Sigmoid colon (tissue), 6 donors: ENCODE measurements at regions not wholly inside any gene's neighbourhood (a gene's known extent, or its start where the extent isn't known, plus 50 kb on each side); places are given as distances from the start of the nearest gene placed in this dataset.

Source experiments
- DNase-seq: peaks from one replicate; pipeline ENCODE4 v3.0.0-alpha.2; 2019
- H3K27ac ChIP-seq, 4 donors: fragments of 200-600 bp; sonication (generic); one replicate each; pipeline ENCODE4 v1.5.1; 2016 to 2019; ENCODE audit warnings: mild to moderate bottlenecking in 1 of 4
- H3K27me3 ChIP-seq, 3 donors: fragments of 200-600 bp; sonication (generic); one replicate each; pipeline ENCODE4 v1.5.1; 2019; ENCODE audit warnings: mild to moderate bottlenecking in 1 of 3
- H3K36me3 ChIP-seq, 4 donors: fragments of 200-600 bp; sonication (generic); one replicate each; pipeline ENCODE4 v1.5.1; 2016 to 2019
- H3K4me1 ChIP-seq, 4 donors: fragments of 200-600 bp; sonication (generic); one replicate each; pipeline ENCODE4 v1.5.1; 2017 to 2019
- H3K4me3 ChIP-seq, 4 donors: fragments of 200-600 bp; sonication (generic); one replicate each; pipeline ENCODE4 v1.5.1; 2017 to 2019; ENCODE audit warnings: mild to moderate bottlenecking in 2 of 4, moderate library complexity in 1 of 4
- H3K9me3 ChIP-seq, 4 donors: fragments of 200-600 bp in 3 of 4; sonication (generic) in 3 of 4; one replicate each; pipeline versions ENCODE4 v1.5.1 to v1.6.1; 2013 to 2019
- CTCF ChIP-seq, 4 experiments: fragments of 450-650 bp in 3 of 4; fragments of 200-600 bp in 1 of 4; IDR thresholded peaks; one replicate each; pipeline ENCODE4 v1.5.1; 2016 to 2019; ENCODE audit warnings: antibody characterized with exemption in 4 of 4, mild to moderate bottlenecking in 3 of 4, moderate library complexity in 2 of 4
- EP300 ChIP-seq, 4 donors: sonication (generic); formaldehyde crosslinking; IDR thresholded peaks; one replicate each; pipeline ENCODE4 v1.6.1; 2017; ENCODE audit warnings: antibody characterized with exemption in 4 of 4
- POLR2A ChIP-seq, 2 donors: fragments of 450-650 bp; IDR thresholded peaks; one replicate each; pipeline ENCODE4 v1.6.1; 2016; ENCODE audit warnings: antibody characterized with exemption in 2 of 2, mild to moderate bottlenecking in 2 of 2, moderate library complexity in 2 of 2
- POLR2AphosphoS5 ChIP-seq, 4 donors: sonication (generic); formaldehyde crosslinking; IDR thresholded peaks; one replicate each; pipeline ENCODE4 v1.6.1; 2017; ENCODE audit warnings: antibody characterized with exemption in 4 of 4
- whole genome bisulfite sequencing, 2 donors: extraction: QIAGEN DNeasy Blood & Tissue Kit; methylation state at CpG; one replicate each; pipeline ENCODE4 v1.1.7; 2013; 5-methylcytosine and 5-hydroxymethylcytosine counted together
- intact Hi-C: fragments of 100-400 bp; cut with DNase I; formaldehyde crosslinking; loops from one replicate; pipeline ENCODE4 v1.15.1; 2023
- small RNA-seq, 3 donors: library from RNA; depleted of rRNA; stranded (forward); fragments of <200 nt; gene quantifications; one replicate each; pipeline ENCODE3, GENCODE V24; 2016
- donor health status: healthy with polysubstance abuse.
- donor health status: healthy.

DNA sequence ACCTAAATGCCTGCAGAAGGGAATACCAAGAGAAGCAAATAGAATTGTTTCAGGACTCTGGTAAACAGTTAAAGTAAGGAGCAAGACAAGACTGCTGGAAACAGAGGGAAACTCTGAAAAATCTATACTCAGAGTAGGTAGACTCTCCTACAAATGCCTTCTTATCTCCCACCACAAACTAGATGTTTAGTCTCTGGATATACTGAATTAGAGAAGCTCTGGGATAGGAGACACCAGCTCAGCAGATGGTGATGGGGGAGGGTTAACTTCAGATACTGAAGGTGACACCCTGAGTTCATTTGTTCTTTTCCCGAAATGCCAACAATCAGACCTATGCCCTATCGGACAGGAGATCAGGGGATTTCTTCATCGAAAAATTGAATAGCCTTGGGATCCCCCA is 54.1 kb upstream of the CHD1 start:
- H3K9me3 ChIP-seq, result no peaks in the 10 kb centered on the region
- TF ChIP-seq POLR2AphosphoS5 (IDR thresholded peaks at IDR 0.05) (no peak), CTCF (IDR thresholded peaks at IDR 0.05) (no peak), EP300 (IDR thresholded peaks at IDR 0.05) (no peak), POLR2A (IDR thresholded peaks at IDR 0.05) (no peak)
- no peaks in the 10 kb centered on the region for H3K36me3 ChIP-seq
- WGBS, 2 donors, result 93 to 98% methylated on average over 3 of the region's 3 CpGs
- H3K27ac ChIP-seq, result no peak overlapping the region
- H3K4me1 ChIP-seq, result no peaks in the 10 kb centered on the region
- DNase-seq, result no peak
- H3K4me3 ChIP-seq, result no peak overlapping the region
- peaks cover 0 to 7% (median 0%) of the 10 kb centered on the region in 3 donors for H3K27me3 ChIP-seq
- intact Hi-C loops, result no loop called here

Small RNA genes lying in the stretch of these regions (small RNA-seq; reads per million reads assigned to genes)
- gene MTND4LP5 (0 reads per million in 3 donors), gene RF00019 (0 reads per million in 3 donors), gene RNU6-1119P (0 reads per million in 3 donors)
